Omental fat pad (tissue), 3 donors: ENCODE measurements at regions not wholly inside any gene's neighbourhood (a gene's known extent, or its start where the extent isn't known, plus 50 kb on each side); places are given as distances from the start of the nearest gene placed in this dataset.

Experiments used
- ATAC-seq: fragments of 150-250 bp; one replicate; pipeline ENCODE4 v1.9.1; 2016; ENCODE audit warnings: mild to moderate bottlenecking, moderate library complexity; ENCODE audit not compliant: low FRiP score
- DNase-seq: peaks from one replicate; pipeline ENCODE4 v3.0.0-alpha.2; 2019; ENCODE audit warnings: low spot score
- CTCF ChIP-seq, 3 donors: fragments of 450-650 bp; IDR thresholded peaks; one replicate each; pipeline ENCODE4 v1.5.1; 2016 to 2017; ENCODE audit warnings: antibody characterized with exemption in 3 of 3, mild to moderate bottlenecking in 3 of 3, moderate library complexity in 2 of 3

- no peak for TF ChIP-seq CTCF (IDR thresholded peaks at IDR 0.05)
- ATAC-seq (no peak), DNase-seq (no peak)
These were observed 62.2 kb downstream of the HES1 start for GRCh38 chr3:194197981-194198695.

- DNase-seq = no peak
- TF ChIP-seq CTCF (IDR thresholded peaks at IDR 0.05) = no peak
- no peak for ATAC-seq
These were observed 63.0 kb downstream of the HES1 start for GRCh38 chr3:194198938-194199337.

- no peak for TF ChIP-seq CTCF (IDR thresholded peaks at IDR 0.05)
- DNase-seq (no peak), ATAC-seq (no peak)
These were observed 64.6 kb downstream of the HES1 start for GRCh38 chr3:194200422-194201081.

- no peak for TF ChIP-seq CTCF (IDR thresholded peaks at IDR 0.05)
- no peak for DNase-seq
- ATAC-seq = no peak
These were observed 66.2 kb downstream of the HES1 start for GRCh38 chr3:194201953-194202666.

GRCh38 chr3:194203482-194204041 is 67.6 kb downstream of the HES1 start:
- DNase-seq (no peak), ATAC-seq (no peak)
- TF ChIP-seq CTCF (IDR thresholded peaks at IDR 0.05) = no peak

- ATAC-seq (no peak), DNase-seq (no peak)
- TF ChIP-seq CTCF (IDR thresholded peaks at IDR 0.05) = no peak
These were observed 68.4 kb downstream of the HES1 start for GRCh38 chr3:194204042-194204987.
